ENCODE measurements at regions not wholly inside any gene's neighbourhood (a gene's known extent, or its start where the extent isn't known, plus 50 kb on each side); places are given as distances from the start of the nearest gene placed in this dataset.

DNA sequence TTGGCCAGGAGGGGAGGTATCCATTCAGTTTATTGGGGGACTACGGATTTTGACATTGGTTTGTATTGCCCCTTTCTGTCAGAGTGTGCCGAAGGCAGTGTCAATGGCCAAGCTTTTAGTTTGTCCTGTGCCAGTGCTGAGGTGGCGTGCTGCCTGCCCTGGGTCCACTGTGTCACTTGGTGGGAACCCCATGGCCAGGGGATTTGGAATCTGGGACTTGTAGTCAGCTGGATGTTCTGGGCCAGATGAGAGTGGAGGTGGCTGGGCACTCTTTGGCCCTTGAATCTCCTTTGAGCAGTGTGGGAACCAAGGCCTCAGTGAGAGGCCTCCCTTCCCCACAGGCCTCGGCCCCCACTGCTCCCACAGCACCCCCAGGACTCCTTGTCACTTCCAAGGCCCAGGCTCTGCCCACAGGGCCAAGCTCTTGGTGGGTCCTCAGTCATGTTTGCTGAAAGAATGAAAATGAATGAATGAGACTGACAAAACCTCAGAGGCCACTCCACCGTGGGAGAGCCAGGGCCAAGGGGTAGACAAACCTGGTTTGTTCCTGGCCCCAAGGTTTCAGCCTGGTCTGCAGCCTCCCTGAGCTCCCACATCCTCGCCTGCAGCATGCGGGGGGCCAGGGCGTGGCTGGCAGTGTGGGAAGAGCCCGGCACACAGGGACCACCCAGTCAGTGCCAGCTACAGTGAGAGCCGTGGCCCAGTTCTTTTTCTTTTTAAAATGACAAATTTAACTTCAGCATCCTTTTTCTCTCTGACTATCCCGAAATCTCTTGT, 412.2 kb downstream of the MATN1 start:
- DNase-seq = no peak

DNA sequence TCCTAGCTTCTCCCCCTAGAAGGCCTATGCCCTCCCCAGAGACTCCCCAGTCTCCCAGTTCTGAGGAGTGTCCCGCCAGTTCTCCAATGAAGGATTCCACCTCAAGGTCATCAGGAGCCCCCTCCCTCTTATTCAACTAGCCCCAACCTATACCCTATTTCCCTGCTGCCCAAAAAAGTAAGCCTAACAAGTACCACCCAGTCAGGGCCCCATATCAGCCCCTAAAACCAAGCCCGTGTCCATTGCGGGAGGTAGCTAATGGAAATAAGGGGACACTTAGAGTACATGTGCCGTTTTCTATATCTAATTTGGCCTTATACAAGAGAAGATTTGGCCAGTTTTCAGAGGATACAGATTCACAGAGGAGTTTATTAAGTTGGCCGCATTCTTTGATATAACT, 416.2 kb downstream of the MATN1 start:
- DNase-seq = no peak

DNA sequence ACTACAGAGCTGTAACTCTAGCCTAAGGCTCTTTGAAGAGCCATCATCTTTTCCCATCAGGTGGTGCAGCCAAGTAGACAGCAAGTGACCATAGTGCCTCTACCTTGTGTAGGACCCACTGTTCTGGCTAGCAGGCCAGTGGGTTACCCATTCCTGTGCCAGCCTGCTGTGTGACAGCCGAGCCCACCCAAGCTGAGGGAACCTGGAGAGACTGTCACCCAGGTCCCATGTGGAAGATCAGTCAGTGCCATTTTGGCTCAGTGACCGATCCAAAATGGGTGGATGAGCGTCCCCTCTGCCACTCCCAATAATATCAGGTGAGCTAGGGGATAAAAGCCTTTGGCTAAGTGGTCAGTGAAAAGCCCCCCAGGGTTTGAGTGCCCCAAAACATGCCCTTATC, 417.9 kb downstream of the MATN1 start:
- DNase-seq = no peak

DNA sequence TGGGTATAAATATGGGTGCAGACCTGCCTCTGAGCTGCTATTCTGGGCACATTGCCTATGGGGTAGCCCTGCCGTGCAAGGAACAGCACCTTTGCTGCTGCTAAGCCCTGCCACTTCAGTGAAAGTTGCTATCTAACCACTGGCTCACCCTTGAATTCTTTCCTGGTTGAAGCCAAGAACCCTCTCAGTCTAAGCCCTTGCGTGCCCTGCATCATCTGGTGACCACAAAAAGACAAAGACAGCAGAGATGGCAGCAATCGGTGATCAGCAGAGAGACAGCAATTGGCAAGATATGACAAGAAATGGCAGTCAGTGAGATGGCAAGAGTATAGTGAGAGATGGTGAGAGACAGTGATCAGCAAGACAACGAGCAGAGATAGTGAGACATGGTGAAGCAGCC, 418.3 kb downstream of the MATN1 start:
- DNase-seq = no peak

DNA sequence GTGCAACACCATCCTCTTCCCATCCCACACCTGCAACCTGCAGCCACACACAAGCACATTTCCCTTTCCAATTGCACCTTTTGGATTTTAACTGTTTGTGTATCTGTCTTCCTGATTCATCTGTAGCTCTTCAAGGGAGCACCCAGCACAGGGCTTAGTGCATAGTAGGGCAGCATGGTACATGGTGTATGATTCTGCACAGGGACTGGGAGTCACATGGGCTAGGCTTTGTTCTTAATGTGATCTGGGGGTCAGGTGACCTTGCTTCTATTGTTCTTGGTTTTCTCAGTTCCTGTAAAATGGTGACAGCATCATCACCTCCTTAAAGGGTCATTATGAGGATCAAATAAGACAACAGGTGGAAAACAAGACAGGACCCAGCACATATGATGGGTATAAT, 419.3 kb downstream of the MATN1 start:
- DNase-seq = no peak

DNA sequence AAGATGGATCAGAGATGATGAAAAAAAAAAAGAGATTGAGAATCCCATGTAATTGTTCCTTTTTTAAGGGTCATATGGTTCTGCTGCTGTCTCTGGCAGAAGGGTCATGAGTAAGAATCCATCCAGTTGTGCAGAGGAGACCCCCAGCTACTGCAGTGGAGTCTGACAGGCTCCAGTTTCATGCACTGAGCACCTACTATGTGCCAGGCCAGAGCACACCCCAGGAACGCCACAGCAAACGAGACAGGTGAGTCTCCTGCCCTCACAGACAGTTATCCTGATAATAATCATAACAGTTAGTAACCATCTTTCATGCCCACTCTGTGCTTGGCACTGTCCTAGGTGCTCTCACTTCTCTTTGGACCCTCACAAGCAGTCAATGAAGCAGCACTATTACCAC, 420.0 kb downstream of the MATN1 start:
- DNase-seq = no peak

DNA sequence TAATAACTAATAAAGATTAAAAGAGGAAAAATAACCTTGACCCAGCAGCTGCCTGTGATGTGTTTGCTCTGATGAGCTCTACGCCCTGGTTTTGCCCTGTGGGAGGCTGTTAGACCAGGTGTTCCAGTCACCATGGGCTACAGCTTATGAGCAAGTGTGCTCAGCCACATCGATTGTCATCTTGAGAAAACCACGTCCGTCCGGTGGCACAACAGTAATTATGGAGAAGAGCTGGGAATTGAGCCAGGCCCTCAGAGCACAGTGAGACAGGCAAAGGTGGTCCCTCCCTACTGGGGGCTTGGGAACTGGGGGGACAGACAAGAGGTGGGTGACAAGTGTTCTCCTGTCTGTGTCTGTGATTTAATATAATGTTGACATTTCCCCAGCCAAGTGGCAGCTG, 420.5 kb downstream of the MATN1 start:
- DNase-seq = no peak

DNA sequence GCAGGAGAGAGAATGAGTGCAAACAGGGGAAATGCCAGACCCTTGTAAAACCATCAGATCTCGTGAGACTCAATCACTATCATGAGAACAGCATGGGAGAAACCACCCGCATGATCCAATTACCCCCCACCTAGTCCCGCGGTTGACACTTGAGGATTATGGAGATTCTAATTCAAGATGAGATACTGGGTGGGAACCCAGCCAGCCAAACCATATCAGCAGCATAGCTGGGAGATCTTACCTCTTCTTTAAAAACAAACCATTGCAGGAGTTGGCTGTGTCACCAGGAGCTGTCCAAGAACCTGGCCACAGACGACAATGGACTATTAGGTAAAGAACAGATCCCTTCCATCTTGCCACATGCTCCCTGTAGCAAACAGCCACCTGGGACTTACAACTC, 422.7 kb downstream of the MATN1 start:
- no peak for DNase-seq

DNA sequence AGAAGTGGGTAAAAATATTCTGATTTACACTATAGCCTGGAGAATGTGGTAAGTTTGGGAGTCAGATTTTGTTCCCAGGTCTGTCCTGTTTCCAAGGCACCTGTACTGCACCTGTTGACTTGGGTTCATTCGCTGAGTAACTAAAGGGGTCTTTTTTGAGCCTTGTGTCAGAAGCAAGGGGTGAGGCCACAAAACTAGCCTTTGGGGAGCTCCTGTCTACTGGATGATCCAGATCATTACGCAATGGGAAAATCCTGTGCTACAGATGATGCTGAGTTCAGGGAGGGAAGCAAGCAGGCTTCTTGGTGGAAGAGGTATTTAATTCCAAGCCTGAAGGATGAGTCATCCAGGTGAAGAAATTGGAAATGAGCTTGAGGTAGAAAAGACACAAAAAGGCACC, 424.0 kb downstream of the MATN1 start:
- DNase-seq = no peak

DNA sequence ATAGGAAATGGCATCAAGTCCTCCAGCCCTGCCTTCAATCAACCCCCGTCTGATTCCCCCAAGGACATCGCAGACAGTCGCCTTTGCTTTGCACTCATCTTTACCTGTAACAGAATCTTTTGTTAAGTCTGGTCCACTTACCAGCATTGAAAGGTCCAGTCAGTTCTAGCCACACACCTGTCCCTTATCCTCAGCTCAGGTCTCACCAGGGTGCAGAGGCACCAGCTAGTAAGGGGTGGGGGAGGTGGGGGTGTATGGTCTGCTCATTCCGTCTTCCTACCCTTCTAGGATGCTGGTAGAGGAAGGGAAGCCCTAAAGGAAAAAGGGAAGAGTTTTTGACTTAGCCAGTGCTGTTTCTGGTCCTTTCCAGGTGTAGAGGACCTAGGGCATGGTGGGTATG, 427.7 kb downstream of the MATN1 start:
- no peak for DNase-seq

DNA sequence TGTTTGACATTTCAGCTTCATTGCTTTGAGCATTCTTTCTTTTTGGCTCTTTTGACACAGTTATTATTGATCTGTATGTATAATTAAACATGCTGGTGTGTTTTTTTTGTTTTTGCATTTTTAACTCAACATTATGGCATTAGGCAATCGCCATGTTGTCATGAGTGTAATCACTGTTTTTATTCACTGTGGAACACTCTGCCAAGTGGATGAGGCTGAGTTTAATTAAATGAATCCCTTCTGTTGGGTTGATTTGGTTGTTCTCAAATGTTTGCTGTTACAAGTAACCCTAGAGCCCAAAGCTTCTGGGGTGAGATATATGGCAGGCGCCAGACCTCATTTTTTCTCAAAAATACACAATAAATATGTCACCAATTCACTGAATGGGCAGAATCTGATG, 428.1 kb downstream of the MATN1 start:
- no peak for DNase-seq

DNA sequence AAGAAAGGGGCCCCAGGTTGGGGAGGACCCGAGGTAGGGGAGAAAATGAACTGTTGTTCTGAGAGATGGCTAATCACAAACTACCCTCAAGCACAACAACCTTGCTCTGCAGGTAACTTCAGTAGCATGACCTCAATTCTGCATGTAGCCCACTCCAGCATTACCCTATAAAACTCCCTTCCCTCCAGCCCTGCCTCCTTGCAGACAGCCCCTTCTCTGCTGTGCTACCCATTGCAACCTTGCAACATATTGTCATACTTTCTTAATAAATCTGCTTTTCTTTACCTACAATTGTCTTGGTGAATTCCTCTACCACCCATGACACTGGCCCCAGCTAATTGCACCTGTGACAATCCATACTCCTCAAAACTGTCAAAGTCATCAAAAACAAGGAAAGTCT, 428.9 kb downstream of the MATN1 start:
- DNase-seq = no peak

DNA sequence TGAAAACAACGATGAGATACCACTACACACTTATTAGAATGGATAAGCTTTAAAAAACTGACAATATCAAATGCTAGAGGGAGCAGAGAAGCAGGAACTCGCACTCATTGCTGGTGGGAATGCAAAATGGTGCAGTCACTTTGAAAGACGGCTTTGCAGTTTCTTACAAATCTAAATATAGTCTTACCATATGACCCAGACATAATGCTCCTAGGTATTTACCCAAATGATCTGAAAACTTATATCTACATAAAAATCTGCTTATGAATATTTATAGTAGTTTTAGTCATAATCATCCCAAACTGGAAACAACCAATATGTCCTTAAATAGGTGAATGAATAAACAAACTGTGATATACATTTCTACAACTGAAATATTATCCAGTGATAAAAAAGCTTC, 430.9 kb downstream of the MATN1 start:
- DNase-seq = no peak

DNA sequence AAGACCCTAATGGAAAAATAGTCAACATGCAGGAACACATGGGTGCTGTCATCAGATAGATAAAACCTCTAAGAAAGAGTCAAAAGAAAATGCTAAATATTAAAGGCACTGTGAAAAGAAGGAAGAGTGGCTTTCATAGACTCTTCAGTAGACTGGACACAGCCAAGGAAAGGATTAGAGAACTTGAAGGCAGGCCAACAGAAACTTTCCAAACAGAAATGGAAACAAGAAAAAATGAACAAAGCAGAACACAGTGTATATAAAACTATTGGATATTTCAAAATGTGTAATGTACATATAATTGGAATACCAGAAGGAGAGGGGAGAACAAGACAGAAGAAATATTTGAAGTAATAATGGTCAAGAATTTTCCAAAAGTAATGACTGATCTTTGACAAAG, 431.9 kb downstream of the MATN1 start:
- DNase-seq = no peak

DNA sequence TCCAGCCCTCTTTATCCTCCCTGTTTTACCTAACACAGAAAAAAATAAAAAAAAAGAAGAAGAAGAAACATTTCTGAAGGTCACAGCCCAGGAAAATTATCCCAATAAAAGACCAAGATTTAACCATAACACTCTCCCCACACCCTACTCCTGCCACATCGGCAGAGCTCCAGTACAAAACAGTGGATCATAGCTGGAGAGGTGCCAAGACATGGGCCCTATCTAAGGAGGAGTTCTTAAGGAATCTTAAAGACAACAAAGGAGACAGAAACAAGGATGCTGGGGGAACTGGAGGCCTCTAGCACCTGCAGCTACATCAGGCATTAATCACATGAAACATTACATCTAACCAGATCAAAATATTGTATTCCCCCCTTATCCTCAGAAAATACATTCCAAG, 432.8 kb downstream of the MATN1 start:
- DNase-seq = no peak

DNA sequence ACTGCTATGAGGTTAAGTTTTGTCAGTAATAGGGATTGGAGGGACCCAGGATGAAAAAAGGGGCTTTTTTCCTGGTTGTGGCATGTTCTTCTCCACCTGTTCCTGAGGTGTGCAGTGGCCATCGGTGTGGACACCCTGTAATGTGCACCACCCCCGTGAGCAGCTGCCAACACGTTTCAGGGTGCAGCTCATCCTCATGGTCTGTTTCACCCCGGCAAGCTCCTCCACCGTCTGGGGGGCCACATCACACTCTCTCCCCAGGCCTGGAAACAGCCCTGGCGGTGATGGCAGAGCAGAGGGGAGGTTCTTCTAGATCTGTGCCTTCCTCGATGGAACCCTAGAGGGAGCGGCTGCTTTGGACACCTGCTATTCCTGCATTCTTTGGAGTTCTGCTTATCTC, 435.4 kb downstream of the MATN1 start:
- no peak for DNase-seq

DNA sequence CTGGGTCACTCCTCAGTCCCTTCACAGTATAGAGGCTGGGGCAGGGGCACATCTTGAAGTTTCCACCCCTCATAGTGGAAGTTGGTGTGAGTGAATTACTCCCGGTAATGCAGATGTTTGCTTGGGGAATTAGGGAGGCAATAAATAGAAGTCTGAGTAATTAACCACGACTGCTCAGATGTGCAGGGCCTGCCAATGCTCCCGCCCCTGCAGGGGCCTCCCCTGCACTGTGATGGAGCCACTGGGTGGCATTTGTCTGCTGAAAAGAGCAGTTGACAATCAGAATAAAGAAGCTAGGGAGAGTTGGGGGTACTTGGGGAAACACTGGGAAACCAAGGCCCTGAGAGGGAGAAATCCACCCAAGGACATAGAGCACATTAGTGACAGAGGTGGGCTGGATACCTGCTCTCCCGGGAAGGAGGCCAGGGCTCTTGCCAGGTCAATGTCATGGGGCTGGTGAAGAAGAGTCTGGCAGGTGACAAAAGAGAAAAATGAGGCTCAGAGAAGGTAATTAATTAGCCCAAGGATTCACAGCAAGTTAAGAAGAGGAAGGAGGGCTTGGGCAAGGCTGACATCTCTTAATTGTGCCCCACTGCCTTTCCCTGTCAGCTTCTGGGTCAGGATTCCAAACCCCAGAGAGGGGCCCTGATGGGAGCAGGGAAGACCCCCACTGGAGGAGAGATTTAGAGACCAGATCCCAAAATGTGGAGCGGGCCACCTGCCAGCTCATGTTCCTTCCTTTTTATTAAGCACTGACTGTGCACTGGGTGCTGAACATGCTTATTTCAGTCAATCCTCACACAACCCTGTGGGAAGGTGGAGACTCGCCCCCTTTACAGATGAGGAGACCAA, 436.2 kb downstream of the MATN1 start:
- DNase-seq = no peak

DNA sequence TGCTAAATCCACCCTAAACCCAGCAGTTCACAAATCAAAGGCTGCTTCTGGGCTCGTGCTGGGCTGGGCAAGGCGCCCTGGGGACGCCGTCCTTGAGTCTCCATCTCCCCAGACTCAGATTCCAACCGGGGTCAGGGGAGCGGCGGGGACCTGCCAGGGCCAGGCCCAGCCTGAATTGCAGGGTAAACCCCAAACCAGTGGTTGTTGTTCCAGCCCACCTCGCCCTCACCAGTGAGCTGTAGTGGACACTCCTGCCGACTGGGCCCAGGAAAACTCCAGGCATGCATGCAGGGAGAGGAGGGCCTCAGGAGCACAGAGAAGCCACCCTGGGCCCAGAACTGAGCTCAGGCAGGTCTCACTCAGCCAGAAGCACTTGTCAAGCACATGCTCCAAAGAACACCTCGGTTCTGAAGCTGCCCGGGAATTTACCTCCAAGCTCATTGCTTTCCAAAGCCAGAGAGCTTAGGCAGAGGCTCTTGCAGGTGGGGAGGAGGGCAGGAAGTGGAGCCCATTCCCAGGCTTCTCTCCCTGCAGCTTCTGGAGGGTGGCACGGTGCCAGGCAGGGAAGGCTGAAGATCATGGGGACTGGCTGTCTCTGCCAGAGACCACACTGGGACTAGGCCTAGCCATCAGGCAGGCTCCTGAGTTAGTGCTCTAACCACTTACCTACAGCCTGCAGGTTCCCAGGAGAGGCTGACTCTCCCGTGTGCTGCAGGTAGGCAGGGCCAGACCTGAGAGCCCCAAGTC, 437.0 kb downstream of the MATN1 start:
- no peak for DNase-seq

DNA sequence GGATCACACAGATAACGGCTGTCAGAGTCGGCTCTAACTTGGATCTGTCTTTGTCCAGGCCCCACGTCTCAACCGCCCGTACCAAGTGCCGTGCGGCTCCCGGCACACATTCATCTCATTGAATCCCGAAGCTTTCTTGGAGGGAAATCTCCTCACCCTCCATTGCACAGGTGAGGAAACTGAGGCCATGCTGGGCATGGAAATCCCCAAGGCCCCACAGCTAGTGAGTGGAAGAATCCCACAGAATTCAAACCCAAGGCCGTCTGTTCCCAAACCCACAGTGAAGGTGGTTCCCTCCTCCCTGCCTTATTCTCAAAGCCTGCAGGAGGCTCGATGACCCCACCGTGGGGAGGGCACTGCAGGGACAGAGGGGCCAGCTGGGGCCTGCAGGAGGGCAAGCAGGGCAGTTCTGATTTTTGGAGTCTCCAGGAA, 437.9 kb downstream of the MATN1 start:
- no peak for DNase-seq

DNA sequence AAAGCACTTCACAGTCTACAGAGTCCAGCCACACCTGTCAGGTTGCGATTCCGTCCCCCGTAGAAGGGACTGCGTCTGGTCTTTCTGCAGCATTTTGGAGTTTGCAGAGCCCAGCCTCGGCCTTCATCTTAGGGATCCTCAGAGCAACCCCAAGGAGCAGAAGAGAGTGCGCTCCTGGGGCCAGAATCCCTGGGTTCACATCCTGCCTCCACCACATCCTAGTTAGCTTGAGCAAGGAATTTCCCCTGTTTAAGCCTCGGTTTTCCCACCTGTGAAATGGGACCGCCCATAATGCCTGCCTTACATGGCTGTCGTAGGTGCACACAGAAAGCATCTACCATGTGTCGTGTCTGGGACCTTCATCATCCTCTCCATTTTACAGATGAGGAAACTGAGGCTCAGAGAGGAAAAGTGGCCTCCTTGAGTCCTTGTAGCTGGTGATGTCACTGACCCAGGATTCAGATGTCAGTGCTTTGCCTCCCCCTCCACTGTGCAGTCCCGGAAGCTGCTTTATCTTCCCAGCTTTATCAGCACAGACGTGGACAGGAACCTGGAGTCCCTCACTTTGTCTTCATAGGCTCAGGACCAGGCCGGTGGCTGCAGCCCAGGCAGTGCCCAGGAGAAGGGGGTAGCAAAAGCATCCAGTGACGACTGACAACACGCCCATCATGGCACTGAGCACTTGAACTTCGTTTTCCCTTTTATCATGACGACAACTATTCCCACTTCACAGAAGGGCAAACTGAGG, 438.5 kb downstream of the MATN1 start:
- DNase-seq = no peak

DNA sequence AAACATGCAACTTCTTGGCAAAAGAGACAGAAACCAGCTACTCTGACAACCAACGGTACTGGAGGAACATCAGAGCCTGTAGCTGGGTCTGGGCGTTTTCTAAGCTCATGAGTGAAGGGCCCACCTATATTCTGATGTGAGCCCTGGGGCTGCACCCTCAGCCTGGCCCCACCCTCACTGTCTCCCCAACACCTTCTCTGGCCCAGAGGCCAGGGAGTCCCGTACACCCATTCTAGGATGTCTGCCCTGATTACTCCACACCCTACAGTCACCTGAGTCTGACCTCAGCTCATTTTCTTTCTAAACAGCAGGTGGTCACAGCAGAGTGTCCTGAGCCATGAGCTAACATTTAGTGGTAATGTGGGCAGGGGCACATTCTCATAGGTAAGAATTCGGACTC, 439.2 kb downstream of the MATN1 start:
- DNase-seq = no peak

DNA sequence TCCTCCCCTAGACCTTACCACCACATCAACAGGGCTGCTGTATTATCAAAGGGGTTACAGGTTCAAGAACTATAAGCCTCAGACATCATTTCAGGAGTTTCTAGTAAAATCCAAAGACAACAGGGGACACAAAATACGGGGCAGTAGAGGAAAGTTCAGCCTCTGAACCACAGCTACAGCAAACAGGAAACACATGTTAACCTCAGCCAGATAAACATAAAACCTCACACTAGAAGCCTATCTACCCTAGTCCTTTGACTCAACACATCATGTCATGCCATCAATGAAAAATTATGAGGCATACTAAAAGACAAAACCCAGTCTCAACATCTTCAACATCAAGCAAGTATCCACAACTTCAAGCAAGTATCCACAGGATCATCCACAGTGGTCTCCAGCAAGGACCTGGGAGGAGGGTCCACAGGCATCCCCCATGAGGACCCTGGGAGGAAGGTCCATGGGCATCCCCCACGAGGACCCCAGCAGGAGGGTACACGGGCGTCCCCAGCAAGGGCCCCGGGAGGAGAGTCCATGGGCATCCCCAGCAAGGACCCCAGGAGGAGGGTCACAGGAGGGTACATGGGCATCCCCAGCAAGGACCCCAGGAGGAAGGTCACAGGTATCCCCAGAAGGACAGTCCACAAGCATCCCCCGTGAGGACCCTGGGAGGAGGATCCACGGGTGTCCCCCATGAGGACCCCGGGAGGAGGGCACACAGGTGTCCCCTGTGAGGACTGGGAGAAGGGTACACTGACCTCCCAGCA, 440.0 kb downstream of the MATN1 start:
- DNase-seq = peak; percentile 61

Measured in hematopoietic multipotent progenitor cell treated with erythropoietin and hydrocortisone succinate and interleukin-3 and kit ligand, for 4 days (in vitro differentiated cells).